ENCODE measurements at regions not wholly inside any gene's neighbourhood (a gene's known extent, or its start where the extent isn't known, plus 50 kb on each side); places are given as distances from the start of the nearest gene placed in this dataset.

DNA sequence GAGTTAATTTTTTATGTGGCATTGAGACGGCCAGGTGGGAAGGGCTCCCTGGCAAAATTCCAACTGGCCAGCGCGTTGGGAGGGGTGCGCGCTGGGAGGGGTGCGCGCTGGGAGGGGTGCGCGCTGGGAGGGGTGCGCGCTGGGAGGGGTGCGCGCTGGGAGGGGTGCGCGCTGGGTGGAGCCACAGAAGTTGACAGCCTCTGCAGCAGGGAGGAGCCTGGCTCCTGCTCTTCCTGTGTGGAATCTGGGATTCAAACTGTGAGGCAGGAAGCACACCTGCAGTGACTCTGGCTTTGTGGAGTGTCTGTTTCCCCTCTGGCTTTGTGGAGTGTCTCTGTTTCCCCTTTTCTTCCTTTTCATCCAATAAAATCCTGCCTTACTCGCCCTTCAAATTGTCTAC is 147.9 kb upstream of the CBLN2 start:
- no peaks in the 10 kb centered on the region for H3K36me3 ChIP-seq
- no peak for DNase-seq

DNA sequence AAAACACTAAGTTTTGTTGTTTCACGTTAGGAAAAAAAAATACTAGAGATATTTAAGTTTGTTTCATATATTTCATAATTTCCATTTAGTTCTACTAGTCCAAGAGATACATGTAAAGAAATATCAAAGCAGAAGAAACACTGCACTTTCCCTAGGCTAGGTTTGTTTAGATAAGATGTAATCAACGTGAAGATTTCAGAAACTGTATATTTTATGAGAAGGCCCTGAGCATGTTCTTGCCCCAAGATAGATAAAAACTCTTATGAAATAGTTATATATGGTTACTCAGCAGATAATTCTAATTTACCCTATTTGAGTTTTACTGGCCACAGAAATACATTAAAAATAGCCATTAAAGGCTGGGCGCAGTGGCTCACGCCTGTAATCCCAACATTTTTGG is 143.6 kb upstream of the CBLN2 start:
- H3K36me3 ChIP-seq: no peaks in the 10 kb centered on the region
- H3K27me3 ChIP-seq: no peaks in the 10 kb centered on the region
- DNase-seq: no peak
- no peak overlapping the region for H3K4me3 ChIP-seq
- H3K9me3 ChIP-seq: no peaks in the 10 kb centered on the region

More for the DNA sequence above, 147.9 kb upstream of the CBLN2 start:
- Histone ChIP-seq H3K4me3 (no peak overlapping the region), H3K9me3 (no peaks in the 10 kb centered on the region), H3K27me3 (no peaks in the 10 kb centered on the region)

DNA sequence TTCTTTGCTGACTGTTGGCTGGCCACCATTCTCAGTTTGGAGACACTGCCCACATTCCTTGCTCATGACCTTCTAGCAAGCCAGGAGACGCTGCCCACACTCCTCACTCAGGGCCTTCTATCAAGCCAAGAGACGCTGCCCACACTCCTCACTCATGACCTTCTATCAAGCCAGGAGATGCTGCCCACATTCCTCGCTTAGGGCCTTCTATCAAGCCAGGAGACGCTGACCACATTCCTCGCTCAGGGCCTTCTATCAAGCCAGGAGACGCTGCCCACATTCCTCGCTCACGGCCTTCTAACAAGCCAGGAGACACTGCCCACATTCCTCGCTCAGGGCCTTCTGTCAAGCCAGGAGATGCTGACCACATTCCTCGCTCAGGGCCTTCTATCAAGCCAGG is 131.3 kb upstream of the CBLN2 start:
- no peaks in the 10 kb centered on the region for H3K36me3 ChIP-seq
- H3K4me3 ChIP-seq: no peak overlapping the region
- H3K9me3 ChIP-seq: no peaks in the 10 kb centered on the region
- peak; percentile 66 for DNase-seq
- peaks cover 6% of the 10 kb centered on the region for H3K27me3 ChIP-seq

DNA sequence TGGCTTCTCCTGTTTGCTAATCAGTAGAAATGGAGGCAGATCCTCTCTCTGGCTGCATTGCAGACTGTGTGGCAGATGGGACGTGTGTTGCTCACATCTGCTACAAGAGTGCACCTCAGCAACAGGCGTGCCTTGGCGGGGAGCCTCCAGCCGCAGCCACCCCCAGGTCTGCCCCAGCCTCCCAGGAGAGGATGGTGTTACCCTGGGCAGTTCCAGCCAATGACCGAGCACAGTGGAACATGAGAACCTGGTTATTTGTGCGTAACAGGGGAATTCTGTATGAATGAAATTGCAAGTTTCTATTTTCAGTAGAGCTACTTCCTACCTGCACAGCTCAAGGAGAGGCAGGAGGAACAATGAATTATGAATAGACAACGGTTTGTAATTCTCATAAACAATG is 130.6 kb upstream of the CBLN2 start:
- no peaks in the 10 kb centered on the region for H3K9me3 ChIP-seq
- H3K36me3 ChIP-seq: no peaks in the 10 kb centered on the region
- DNase-seq: no peak

DNA sequence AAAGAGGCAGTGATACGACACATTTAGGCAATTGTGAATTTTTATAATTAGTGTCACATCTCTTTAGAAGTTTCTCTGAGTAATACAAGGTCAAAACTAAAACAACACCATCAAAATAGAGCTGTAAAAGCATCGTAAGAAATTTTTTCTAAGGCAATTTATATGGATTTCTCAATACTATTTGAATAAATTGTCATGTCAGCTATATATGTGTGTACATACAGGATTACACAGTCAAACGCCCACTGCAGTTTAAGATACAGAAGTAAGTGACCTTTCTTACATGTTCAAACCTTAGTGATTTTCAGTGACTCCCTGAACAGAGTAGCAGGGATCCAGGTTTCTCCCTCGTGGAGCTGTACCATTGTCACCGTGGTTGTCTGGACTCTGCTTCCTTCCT is 129.1 kb upstream of the CBLN2 start:
- Histone ChIP-seq H3K4me3 (no peak overlapping the region), H3K9me3 (no peaks in the 10 kb centered on the region), H3K36me3 (no peaks in the 10 kb centered on the region), H3K27me3 (peaks cover 6% of the 10 kb centered on the region)
- DNase-seq: no peak

More for the DNA sequence above, 130.6 kb upstream of the CBLN2 start:
- peaks cover 6% of the 10 kb centered on the region for H3K27me3 ChIP-seq
- no peak overlapping the region for H3K4me3 ChIP-seq

DNA sequence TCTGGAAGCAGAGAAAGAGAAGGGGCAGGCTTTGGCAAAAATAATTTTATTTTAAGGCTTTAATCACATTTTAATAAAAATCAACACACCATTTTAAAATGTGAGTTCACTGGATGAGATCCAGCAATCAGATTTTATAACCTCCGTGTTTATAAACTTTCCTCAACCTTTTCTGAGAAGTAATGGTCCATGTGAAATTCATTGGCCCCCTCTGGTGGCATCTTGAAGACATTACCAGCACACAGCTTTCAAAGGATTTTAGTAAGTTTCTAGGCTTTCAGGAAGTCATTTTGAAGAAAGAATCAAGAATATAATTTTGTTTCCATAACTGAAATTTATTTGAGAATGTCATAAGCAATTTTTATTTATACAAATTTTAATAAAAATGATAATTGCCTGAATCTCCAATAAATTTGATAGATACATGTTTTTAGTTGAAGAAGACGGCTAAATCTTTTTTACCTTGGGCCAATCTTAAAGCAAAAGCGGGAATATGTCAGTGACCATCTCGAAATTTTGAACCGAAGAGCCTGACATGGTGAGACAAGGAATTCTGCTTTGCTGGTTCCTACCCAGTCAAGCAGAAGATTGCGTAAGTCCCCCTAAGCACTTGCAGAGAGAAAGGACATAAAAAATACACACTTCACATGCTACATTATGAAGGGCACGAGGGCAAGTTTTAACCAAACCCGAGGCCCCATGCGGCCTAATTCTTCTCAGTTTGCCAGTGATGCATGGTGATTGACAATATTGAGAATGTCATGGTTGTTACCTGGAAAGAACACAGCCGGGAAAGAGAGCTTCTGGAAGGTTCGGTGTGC is 128.4 kb upstream of the CBLN2 start:
- peaks cover 6% of the 10 kb centered on the region for H3K27me3 ChIP-seq
- DNase-seq: peak; percentile 7

DNA sequence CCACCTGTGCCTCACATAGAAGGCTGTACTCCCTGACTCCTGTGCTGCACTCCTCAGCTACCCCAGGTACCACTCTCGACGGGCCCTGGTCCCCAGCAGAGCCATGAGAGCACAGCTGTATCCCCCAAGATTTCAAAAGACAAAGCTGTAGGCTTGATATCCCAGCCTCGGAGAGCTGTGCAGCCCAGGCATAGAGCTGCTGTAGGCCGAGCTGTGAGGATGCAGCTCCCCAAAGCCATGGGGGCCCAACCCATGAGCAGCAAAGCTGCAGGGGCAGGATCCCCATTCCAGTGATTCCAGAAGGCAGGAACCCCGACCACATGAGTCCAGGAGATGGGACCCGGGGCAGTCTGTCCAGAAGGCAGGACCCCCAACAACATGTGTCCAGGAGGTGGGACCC is 123.8 kb upstream of the CBLN2 start:
- H3K9me3 ChIP-seq: no peaks in the 10 kb centered on the region

More for the DNA sequence above, 128.4 kb upstream of the CBLN2 start:
- Histone ChIP-seq H3K4me3 (no peak overlapping the region), H3K9me3 (no peaks in the 10 kb centered on the region), H3K36me3 (no peaks in the 10 kb centered on the region)

DNA sequence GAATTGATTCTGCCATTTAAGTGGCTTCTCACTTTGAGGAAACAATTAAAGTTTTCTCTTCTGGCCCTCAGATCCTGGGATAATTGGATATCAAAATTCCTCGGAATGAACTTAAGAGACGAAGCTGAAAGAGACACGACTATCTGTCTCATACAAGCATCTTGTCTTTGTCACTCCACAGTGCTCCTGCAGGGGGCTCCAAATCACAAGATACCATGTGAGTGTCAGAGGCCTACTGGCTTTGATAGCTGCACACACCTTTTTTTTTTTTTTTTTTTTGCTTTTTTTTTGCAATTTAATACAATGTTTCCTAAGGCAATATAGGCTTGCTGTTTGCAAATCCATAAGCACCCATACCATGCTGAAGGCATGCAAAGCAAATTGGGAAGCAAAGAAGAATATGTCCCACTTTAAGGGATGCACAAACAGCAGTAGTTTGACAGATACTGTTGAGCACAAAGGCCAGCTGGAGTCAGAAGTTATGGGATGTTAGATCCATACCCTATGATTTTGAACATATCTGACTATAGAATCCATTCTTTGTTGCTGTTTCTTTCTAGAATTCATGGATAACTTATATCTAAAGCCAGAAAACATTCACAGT is 109.0 kb upstream of the CBLN2 start:
- peak; percentile 43 for DNase-seq
- H3K27me3 ChIP-seq: no peaks in the 10 kb centered on the region

More for the DNA sequence above, 123.8 kb upstream of the CBLN2 start:
- no peaks in the 10 kb centered on the region for H3K36me3 ChIP-seq
- H3K4me3 ChIP-seq: no peak overlapping the region
- H3K27me3 ChIP-seq: peaks cover 6% of the 10 kb centered on the region
- no peak for DNase-seq

DNA sequence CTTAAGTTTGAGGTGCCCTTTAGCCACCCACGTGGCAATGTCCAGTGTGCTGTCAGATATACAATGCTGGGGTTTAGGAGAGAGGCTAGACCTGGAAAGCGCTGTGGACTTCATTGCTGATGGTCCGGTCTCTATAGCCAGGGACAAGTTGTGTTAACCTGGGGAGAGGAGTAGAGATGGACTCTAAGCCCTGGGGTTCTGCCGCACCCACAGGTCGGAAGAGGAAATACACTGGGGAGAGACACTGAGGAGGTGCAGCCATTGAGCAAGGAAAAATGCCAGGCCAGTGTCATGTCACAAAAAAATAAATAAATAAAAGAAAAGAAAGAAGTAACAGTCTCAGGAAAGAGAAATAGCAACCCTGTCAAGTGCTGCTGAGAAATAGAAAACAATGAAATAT is 106.9 kb upstream of the CBLN2 start:
- H3K9me3 ChIP-seq: no peaks in the 10 kb centered on the region
- no peaks in the 10 kb centered on the region for H3K27me3 ChIP-seq
- H3K4me3 ChIP-seq: no peak overlapping the region
- no peak for DNase-seq
- H3K36me3 ChIP-seq: no peaks in the 10 kb centered on the region

More for the DNA sequence above, 109.0 kb upstream of the CBLN2 start:
- Histone ChIP-seq H3K9me3 (no peaks in the 10 kb centered on the region), H3K36me3 (no peaks in the 10 kb centered on the region), H3K4me3 (no peak overlapping the region)

DNA sequence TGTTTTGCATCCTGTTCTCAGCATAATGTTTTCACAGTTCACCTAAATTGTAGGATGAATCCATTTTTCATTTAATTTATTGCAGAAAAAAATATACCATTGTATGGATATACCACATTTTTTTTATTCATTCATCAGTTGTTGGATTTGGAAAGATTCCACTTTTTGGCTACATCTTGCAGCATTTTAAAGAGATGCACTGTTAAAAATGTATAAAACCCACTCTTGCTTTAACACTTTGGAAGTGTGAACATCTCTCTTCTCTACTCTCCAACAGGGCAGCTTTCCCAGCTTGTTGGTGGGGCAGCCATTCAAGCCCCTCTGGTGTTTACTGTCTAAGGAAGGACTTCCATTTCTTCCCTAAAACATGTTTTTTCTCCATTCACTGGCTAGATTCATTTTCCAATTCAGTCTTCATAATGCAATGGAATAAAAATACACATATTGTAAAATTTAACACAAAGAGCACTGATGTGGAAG is 104.4 kb upstream of the CBLN2 start:
- H3K4me3 ChIP-seq: no peak overlapping the region
- H3K9me3 ChIP-seq: no peaks in the 10 kb centered on the region
- H3K36me3 ChIP-seq: no peaks in the 10 kb centered on the region
- no peaks in the 10 kb centered on the region; the same call in 1 of the 2 replicates for H3K27me3 ChIP-seq
- no peak for DNase-seq

DNA sequence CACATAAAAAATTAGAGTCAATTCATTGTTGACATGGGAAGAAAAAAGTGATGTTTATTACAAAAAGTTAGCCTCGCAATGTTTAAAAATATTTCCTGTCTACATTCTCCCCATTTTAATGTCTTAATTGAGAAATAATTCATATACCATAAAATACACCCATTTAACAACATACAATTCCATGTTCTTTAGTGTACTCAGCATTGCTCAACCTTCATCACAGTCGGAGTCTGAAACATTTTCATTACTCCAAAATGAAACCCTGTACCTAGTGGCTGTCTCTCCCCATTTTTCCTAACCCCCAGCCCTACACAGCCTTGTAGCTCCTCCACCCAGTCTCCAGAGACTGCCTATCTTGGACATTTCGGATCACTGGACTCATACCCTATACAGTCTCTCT is 103.9 kb upstream of the CBLN2 start:
- no peak for DNase-seq

DNA sequence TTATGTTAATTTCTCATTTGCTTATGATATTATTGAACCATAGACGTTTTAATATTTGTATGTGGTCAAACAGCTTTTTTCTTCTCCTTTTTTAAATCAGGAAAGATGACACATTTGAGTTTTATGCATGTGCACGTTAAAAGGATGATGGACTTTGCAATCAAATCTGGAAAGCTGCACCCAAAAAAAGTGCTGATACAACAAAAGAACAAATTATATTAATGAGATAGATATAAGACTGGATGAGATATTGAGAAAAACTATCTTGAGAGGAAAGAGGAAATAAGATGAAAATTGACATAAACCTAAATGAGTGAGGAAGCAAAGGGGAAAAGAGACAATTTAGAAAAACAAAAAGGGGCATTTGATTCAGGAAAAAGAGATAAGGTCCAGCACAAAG is 96.4 kb upstream of the CBLN2 start:
- no peak for DNase-seq
- Histone ChIP-seq H3K4me3 (no peak overlapping the region), H3K9me3 (no peaks in the 10 kb centered on the region), H3K36me3 (no peaks in the 10 kb centered on the region), H3K27me3 (no peaks in the 10 kb centered on the region; the same call in 1 of the 2 replicates)

More for the DNA sequence above, 103.9 kb upstream of the CBLN2 start:
- Histone ChIP-seq H3K36me3 (no peaks in the 10 kb centered on the region), H3K27me3 (no peaks in the 10 kb centered on the region; the same call in 1 of the 2 replicates), H3K9me3 (no peaks in the 10 kb centered on the region), H3K4me3 (no peak overlapping the region)

DNA sequence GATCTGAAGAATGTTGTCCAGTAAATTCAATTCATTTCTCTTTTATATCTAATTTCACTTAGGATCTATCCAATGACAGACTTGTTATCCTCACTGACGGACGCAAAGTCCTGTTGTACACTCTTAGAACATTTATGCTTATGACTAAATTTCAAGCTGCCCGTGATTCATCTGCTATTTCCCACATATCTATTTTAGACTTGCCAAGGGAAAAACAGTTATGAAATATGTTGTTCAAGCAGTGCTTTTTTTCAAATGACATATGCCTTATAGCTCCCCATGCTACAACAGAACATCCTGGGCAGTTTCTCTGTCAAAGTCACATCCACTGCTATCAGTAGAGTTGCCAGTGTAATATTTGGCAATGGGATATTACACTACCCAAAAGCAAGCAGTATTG is 94.2 kb upstream of the CBLN2 start:
- H3K4me3 ChIP-seq: no peak overlapping the region
- H3K27me3 ChIP-seq: no peaks in the 10 kb centered on the region; the same call in 1 of the 2 replicates
- DNase-seq: no peak
- H3K9me3 ChIP-seq: no peaks in the 10 kb centered on the region
- no peaks in the 10 kb centered on the region for H3K36me3 ChIP-seq

DNA sequence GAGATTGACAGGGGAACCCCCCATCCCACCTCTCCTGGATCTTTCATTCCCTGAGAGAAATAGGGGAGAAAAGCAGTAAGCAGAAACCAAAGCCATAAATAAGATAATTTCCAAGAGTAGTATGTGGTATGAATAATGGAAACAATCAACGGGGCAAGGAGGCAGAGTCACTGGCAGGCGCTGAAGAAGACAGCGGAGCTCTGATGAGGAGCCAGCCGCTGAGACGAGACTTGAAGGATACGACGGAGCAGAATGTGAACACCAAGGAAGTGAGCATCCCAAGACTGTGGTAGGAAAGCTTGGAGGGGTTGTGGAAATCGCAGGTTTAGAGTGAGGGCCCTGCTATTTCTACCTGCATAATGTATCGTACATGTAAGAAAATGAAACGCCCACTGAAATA is 93.6 kb upstream of the CBLN2 start:
- Histone ChIP-seq H3K4me3 (no peak overlapping the region), H3K27me3 (peaks cover 5% of the 10 kb centered on the region; the same call in 1 of the 2 replicates), H3K9me3 (no peaks in the 10 kb centered on the region), H3K36me3 (no peaks in the 10 kb centered on the region)
- no peak for DNase-seq

DNA sequence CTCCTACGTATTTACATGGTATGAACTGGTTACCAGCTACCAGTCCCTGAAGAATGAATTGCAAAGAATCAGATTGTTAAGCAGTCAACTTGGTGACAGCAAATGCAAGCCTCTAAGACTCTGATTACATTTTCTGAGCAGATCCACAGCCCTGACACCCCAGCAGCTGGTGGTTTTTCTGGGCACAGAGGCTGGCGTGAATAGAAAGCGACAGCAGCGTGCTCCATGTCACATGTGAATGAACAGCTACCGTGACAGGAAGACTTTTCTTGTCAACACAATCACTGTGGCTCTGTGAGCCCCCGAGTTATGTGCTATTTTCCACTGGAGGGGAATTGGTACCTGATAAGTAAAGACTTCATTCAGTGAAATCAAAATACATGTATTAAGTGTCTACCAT is 93.2 kb upstream of the CBLN2 start:
- no peak for DNase-seq
- Histone ChIP-seq H3K9me3 (no peaks in the 10 kb centered on the region), H3K36me3 (no peaks in the 10 kb centered on the region), H3K27me3 (peaks cover 7% of the 10 kb centered on the region; the same call in 1 of the 2 replicates), H3K4me3 (no peak overlapping the region)

DNA sequence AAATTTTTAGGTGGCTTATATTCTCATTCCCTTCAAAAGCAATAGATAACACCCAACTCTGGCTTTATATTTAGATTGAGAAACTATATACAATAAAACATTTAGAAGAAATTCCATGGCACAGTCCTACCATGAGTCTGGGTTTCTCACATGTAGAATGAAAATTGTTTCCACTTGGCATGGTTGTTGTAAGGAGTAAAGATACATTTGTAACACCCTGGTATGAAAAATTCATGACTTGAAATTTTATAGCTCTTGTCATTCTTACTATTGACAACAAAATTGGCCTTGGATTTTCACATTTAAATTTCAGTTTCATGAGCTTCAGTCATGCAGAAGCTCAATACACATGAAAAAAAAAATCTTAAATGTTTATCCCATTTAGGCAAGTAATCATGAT is 92.5 kb upstream of the CBLN2 start:
- Histone ChIP-seq H3K36me3 (no peaks in the 10 kb centered on the region), H3K4me3 (no peak overlapping the region), H3K9me3 (no peaks in the 10 kb centered on the region), H3K27me3 (peaks cover 7% of the 10 kb centered on the region; the same call in 1 of the 2 replicates)
- DNase-seq: no peak

DNA sequence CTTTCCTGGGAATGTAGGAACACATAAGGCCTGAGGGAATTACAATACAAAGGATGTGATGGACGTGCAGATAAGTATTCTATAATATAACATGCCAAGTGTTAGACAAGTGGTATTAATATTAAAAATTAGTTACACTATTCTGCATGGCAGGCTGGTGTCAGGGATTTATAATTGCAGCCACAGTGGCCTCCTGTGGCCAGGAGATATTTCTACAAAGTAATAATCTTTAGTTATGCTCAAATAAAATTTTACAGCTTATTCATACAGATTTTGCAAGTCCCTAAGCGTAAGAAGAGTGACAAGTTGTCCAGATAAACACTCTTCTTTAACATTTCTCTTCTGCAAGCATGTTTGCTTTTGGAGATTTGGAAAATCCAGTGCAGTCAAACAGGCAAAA is 90.4 kb upstream of the CBLN2 start:
- H3K36me3 ChIP-seq: no peaks in the 10 kb centered on the region
- DNase-seq: no peak
- no peak overlapping the region for H3K4me3 ChIP-seq
- no peaks in the 10 kb centered on the region for H3K9me3 ChIP-seq
- peaks cover 9% of the 10 kb centered on the region; the same call in 1 of the 2 replicates for H3K27me3 ChIP-seq

DNA sequence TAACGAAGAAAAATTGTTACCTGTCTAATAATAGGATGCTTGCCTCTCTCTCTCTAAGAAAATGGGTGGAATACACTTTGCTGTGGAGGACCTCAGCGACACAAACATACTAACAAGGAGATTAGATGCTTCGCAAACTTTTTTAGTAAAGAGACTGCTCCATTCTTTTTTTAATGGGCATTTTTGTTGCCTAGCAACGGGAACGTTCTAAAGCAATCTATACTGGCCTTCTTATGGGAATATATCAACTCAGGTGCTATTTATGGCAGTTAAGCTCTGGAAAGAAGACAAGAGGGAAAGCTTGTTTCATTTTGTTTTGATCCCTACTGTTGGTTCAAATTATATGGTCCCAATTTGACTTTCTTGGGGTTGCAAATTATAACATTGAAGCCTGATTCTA is 86.8 kb upstream of the CBLN2 start:
- Histone ChIP-seq H3K4me3 (no peak overlapping the region), H3K9me3 (no peaks in the 10 kb centered on the region), H3K27me3 (peaks cover 9% of the 10 kb centered on the region; the same call in 1 of the 2 replicates), H3K36me3 (no peaks in the 10 kb centered on the region)
- DNase-seq: no peak
